ENCODE measurements at regions not wholly inside any gene's neighbourhood (a gene's known extent, or its start where the extent isn't known, plus 50 kb on each side); places are given as distances from the start of the nearest gene placed in this dataset.

- no peaks in the 10 kb centered on the region for H3K36me3 ChIP-seq (ENCODE audit: control insufficient read depth, insufficient read depth, low read length)
- DNase-seq, result no peak
- no peaks in the 10 kb centered on the region for H3K9me3 ChIP-seq (replicated peaks; ENCODE audit: control insufficient read depth, low read depth, low read length)
- no peak overlapping the region for H3K4me3 ChIP-seq (ENCODE audit: low read length)
- no peak overlapping the region for H3K27ac ChIP-seq (ENCODE audit: low read length)
- no peaks in the 10 kb centered on the region for H3K4me1 ChIP-seq (ENCODE audit: control insufficient read depth, insufficient read depth, low read length)
- 92% methylated on average over 2 of the region's 4 CpGs for WGBS (ENCODE audit: insufficient coverage)
- no peaks in the 10 kb centered on the region for H3K27me3 ChIP-seq (ENCODE audit: control insufficient read depth, insufficient read depth, low read length)
These were observed 161.8 kb downstream of the DSEL start for GRCh38 chr18:67354692-67355091.

- H3K27ac ChIP-seq (ENCODE audit: low read length), result no peak overlapping the region
- DNase-seq, result no peak
- no peaks in the 10 kb centered on the region for H3K4me1 ChIP-seq (ENCODE audit: control insufficient read depth, insufficient read depth, low read length)
- H3K9me3 ChIP-seq (replicated peaks; ENCODE audit: control insufficient read depth, low read depth, low read length), result no peaks in the 10 kb centered on the region
- no peak overlapping the region for H3K4me3 ChIP-seq (ENCODE audit: low read length)
- no CpG with 5 or more reads among the region's 1 CpG for WGBS (ENCODE audit: insufficient coverage)
- no peaks in the 10 kb centered on the region for H3K36me3 ChIP-seq (ENCODE audit: control insufficient read depth, insufficient read depth, low read length)
- no peaks in the 10 kb centered on the region for H3K27me3 ChIP-seq (ENCODE audit: control insufficient read depth, insufficient read depth, low read length)
These were observed 162.4 kb downstream of the DSEL start for GRCh38 chr18:67354091-67354490.

GRCh38 chr18:67347438-67347837 is 169.1 kb downstream of the DSEL start:
- no peak for DNase-seq
- H3K9me3 ChIP-seq (replicated peaks; ENCODE audit: control insufficient read depth, low read depth, low read length), result no peaks in the 10 kb centered on the region
- H3K27ac ChIP-seq (ENCODE audit: low read length), result no peak overlapping the region
- no CpG with 5 or more reads among the region's 1 CpG for WGBS (ENCODE audit: insufficient coverage)
- no peak overlapping the region for H3K4me3 ChIP-seq (ENCODE audit: low read length)
- H3K36me3 ChIP-seq (ENCODE audit: control insufficient read depth, insufficient read depth, low read length), result no peaks in the 10 kb centered on the region
- no peaks in the 10 kb centered on the region for H3K4me1 ChIP-seq (ENCODE audit: control insufficient read depth, insufficient read depth, low read length)
- H3K27me3 ChIP-seq (ENCODE audit: control insufficient read depth, insufficient read depth, low read length), result no peaks in the 10 kb centered on the region

GRCh38 chr18:67342159-67342558 is 174.4 kb downstream of the DSEL start:
- DNase-seq, result no peak
- H3K27me3 ChIP-seq (ENCODE audit: control insufficient read depth, insufficient read depth, low read length), result no peaks in the 10 kb centered on the region
- no peaks in the 10 kb centered on the region for H3K36me3 ChIP-seq (ENCODE audit: control insufficient read depth, insufficient read depth, low read length)
- H3K4me1 ChIP-seq (ENCODE audit: control insufficient read depth, insufficient read depth, low read length), result no peaks in the 10 kb centered on the region
- no CpG with 5 or more reads among the region's 2 CpGs for WGBS (ENCODE audit: insufficient coverage)
- H3K27ac ChIP-seq (ENCODE audit: low read length), result no peak overlapping the region
- no peaks in the 10 kb centered on the region for H3K9me3 ChIP-seq (replicated peaks; ENCODE audit: control insufficient read depth, low read depth, low read length)
- H3K4me3 ChIP-seq (ENCODE audit: low read length), result no peak overlapping the region

GRCh38 chr18:67337696-67338095 is 178.8 kb downstream of the DSEL start:
- WGBS (ENCODE audit: insufficient coverage), result 0% methylated on average over 1 of the region's 1 CpG
- no peak for DNase-seq
- H3K36me3 ChIP-seq (ENCODE audit: control insufficient read depth, insufficient read depth, low read length), result no peaks in the 10 kb centered on the region

GRCh38 chr18:67331857-67332256 is 184.7 kb downstream of the DSEL start:
- Histone ChIP-seq H3K36me3 (ENCODE audit: control insufficient read depth, insufficient read depth, low read length) (no peaks in the 10 kb centered on the region), H3K4me3 (ENCODE audit: low read length) (no peak overlapping the region), H3K4me1 (ENCODE audit: control insufficient read depth, insufficient read depth, low read length) (no peaks in the 10 kb centered on the region), H3K9me3 (replicated peaks; ENCODE audit: control insufficient read depth, low read depth, low read length) (no peaks in the 10 kb centered on the region), H3K27ac (ENCODE audit: low read length) (no peak overlapping the region), H3K27me3 (ENCODE audit: control insufficient read depth, insufficient read depth, low read length) (no peaks in the 10 kb centered on the region)
- DNase-seq, result no peak
- WGBS (ENCODE audit: insufficient coverage), result no CpG with 5 or more reads among the region's 1 CpG

More at GRCh38 chr18:67337696-67338095, 178.8 kb downstream of the DSEL start:
- Histone ChIP-seq H3K4me1 (ENCODE audit: control insufficient read depth, insufficient read depth, low read length) (no peaks in the 10 kb centered on the region), H3K27me3 (ENCODE audit: control insufficient read depth, insufficient read depth, low read length) (no peaks in the 10 kb centered on the region), H3K4me3 (ENCODE audit: low read length) (no peak overlapping the region), H3K27ac (ENCODE audit: low read length) (no peak overlapping the region), H3K9me3 (replicated peaks; ENCODE audit: control insufficient read depth, low read depth, low read length) (no peaks in the 10 kb centered on the region)

- no peaks in the 10 kb centered on the region for H3K4me1 ChIP-seq (ENCODE audit: control insufficient read depth, insufficient read depth, low read length)
- H3K9me3 ChIP-seq (replicated peaks; ENCODE audit: control insufficient read depth, low read depth, low read length), result no peaks in the 10 kb centered on the region
- H3K4me3 ChIP-seq (ENCODE audit: low read length), result no peak overlapping the region
- no peaks in the 10 kb centered on the region for H3K27me3 ChIP-seq (ENCODE audit: control insufficient read depth, insufficient read depth, low read length)
- H3K36me3 ChIP-seq (ENCODE audit: control insufficient read depth, insufficient read depth, low read length), result no peaks in the 10 kb centered on the region
- H3K27ac ChIP-seq (ENCODE audit: low read length), result no peak overlapping the region
- no peak for DNase-seq
- WGBS (ENCODE audit: insufficient coverage), result no CpG with 5 or more reads among the region's 2 CpGs
These were observed 197.4 kb downstream of the DSEL start for GRCh38 chr18:67319109-67319508.

GRCh38 chr18:67318651-67319050 is 197.9 kb downstream of the DSEL start:
- Histone ChIP-seq H3K27me3 (ENCODE audit: control insufficient read depth, insufficient read depth, low read length) (no peaks in the 10 kb centered on the region), H3K9me3 (replicated peaks; ENCODE audit: control insufficient read depth, low read depth, low read length) (no peaks in the 10 kb centered on the region), H3K4me1 (ENCODE audit: control insufficient read depth, insufficient read depth, low read length) (no peaks in the 10 kb centered on the region), H3K36me3 (ENCODE audit: control insufficient read depth, insufficient read depth, low read length) (no peaks in the 10 kb centered on the region), H3K27ac (ENCODE audit: low read length) (no peak overlapping the region), H3K4me3 (ENCODE audit: low read length) (no peak overlapping the region)
- DNase-seq, result no peak

GRCh38 chr18:67310826-67311225 is 205.7 kb downstream of the DSEL start:
- no peak overlapping the region for H3K27ac ChIP-seq (ENCODE audit: low read length)
- DNase-seq, result no peak
- no peak overlapping the region for H3K4me3 ChIP-seq (ENCODE audit: low read length)
- H3K27me3 ChIP-seq (ENCODE audit: control insufficient read depth, insufficient read depth, low read length), result no peaks in the 10 kb centered on the region
- H3K9me3 ChIP-seq (replicated peaks; ENCODE audit: control insufficient read depth, low read depth, low read length), result no peaks in the 10 kb centered on the region
- no peaks in the 10 kb centered on the region for H3K36me3 ChIP-seq (ENCODE audit: control insufficient read depth, insufficient read depth, low read length)
- no peaks in the 10 kb centered on the region for H3K4me1 ChIP-seq (ENCODE audit: control insufficient read depth, insufficient read depth, low read length)

- no peaks in the 10 kb centered on the region for H3K36me3 ChIP-seq (ENCODE audit: control insufficient read depth, insufficient read depth, low read length)
- WGBS (ENCODE audit: insufficient coverage), result no CpG with 5 or more reads among the region's 4 CpGs
- no peaks in the 10 kb centered on the region for H3K4me1 ChIP-seq (ENCODE audit: control insufficient read depth, insufficient read depth, low read length)
- H3K9me3 ChIP-seq (replicated peaks; ENCODE audit: control insufficient read depth, low read depth, low read length), result no peaks in the 10 kb centered on the region
- no peak overlapping the region for H3K4me3 ChIP-seq (ENCODE audit: low read length)
- no peak for DNase-seq
- no peaks in the 10 kb centered on the region for H3K27me3 ChIP-seq (ENCODE audit: control insufficient read depth, insufficient read depth, low read length)
- H3K27ac ChIP-seq (ENCODE audit: low read length), result no peak overlapping the region
These were observed 207.7 kb downstream of the DSEL start for GRCh38 chr18:67308819-67309218.

GRCh38 chr18:67305466-67305865 is 211.1 kb downstream of the DSEL start:
- H3K9me3 ChIP-seq (replicated peaks; ENCODE audit: control insufficient read depth, low read depth, low read length), result peaks cover 6% of the 10 kb centered on the region
- no CpG with 5 or more reads among the region's 3 CpGs for WGBS (ENCODE audit: insufficient coverage)
- no peaks in the 10 kb centered on the region for H3K27me3 ChIP-seq (ENCODE audit: control insufficient read depth, insufficient read depth, low read length)
- no peak overlapping the region for H3K27ac ChIP-seq (ENCODE audit: low read length)
- no peak overlapping the region for H3K4me3 ChIP-seq (ENCODE audit: low read length)
- no peak for DNase-seq
- no peaks in the 10 kb centered on the region for H3K36me3 ChIP-seq (ENCODE audit: control insufficient read depth, insufficient read depth, low read length)
- H3K4me1 ChIP-seq (ENCODE audit: control insufficient read depth, insufficient read depth, low read length), result no peaks in the 10 kb centered on the region
